Thyroid gland (tissue), 4 donors: ENCODE measurements at regions not wholly inside any gene's neighbourhood (a gene's known extent, or its start where the extent isn't known, plus 50 kb on each side); places are given as distances from the start of the nearest gene placed in this dataset.

Source experiments
- DNase-seq, 2 donors: peaks; one replicate each; pipeline ENCODE4 v3.0.0-alpha.2; 2019
- H3K27ac ChIP-seq, 3 donors: fragments of 200-600 bp; sonication (generic); 1 replicate in 2 of 3; 2 replicates in 1 of 3; pipeline ENCODE4 v1.5.1; 2016 to 2019; ENCODE audit warnings: mild to moderate bottlenecking in 1 of 3, moderate library complexity in 1 of 3
- H3K27me3 ChIP-seq: fragments of 200-600 bp; sonication (generic); one replicate; pipeline ENCODE4 v1.5.1; 2019
- H3K36me3 ChIP-seq, 2 donors: fragments of 200-600 bp; sonication (generic); one replicate each; pipeline ENCODE4 v1.5.1; 2016 to 2019
- H3K4me1 ChIP-seq, 2 donors: fragments of 200-600 bp; sonication (generic); one replicate each; pipeline ENCODE4 v1.5.1; 2017 to 2019
- H3K4me3 ChIP-seq, 3 donors: fragments of 200-600 bp; sonication (generic); replicated peaks in 1 of 3; 1 replicate in 2 of 3; 2 replicates in 1 of 3; pipeline ENCODE4 v1.5.1; 2016; ENCODE audit warnings: mild to moderate bottlenecking in 1 of 3
- H3K9me3 ChIP-seq: fragments of 200-600 bp; sonication (generic); one replicate; pipeline ENCODE4 v1.5.1; 2017
- POLR2A ChIP-seq, 2 donors: fragments of 450-650 bp; IDR thresholded peaks; one replicate each; pipeline ENCODE4 v1.6.1; 2017; ENCODE audit warnings: antibody characterized with exemption in 2 of 2, mild to moderate bottlenecking in 2 of 2, moderate library complexity in 1 of 2
- WGBS, 2 donors: methylation state at CpG; one replicate each; pipeline ENCODE4 v1.1.5; 2017; 5-methylcytosine and 5-hydroxymethylcytosine counted together
- intact Hi-C: fragments of 100-400 bp; cut with DNase I; formaldehyde crosslinking; loops from one replicate; pipeline ENCODE4 v1.15.1; 2023
- TF ChIP-seq, protein P1 (sequence below), 6 experiments: fragments of 200-600 bp in 3 of 6; fragments of 450-650 bp in 3 of 6; sonication (generic) in 3 of 6; IDR thresholded peaks; one replicate each; pipeline ENCODE4 v1.5.1; 2016 to 2019; ENCODE audit warnings: antibody characterized with exemption in 6 of 6, mild to moderate bottlenecking in 2 of 6, inconsistent platforms in 1 of 6, moderate library complexity in 1 of 6

GRCh38 chr1:177739780-177740179 is 230.1 kb downstream of the SEC16B start:
- no peaks in the 10 kb centered on the region for H3K27me3 ChIP-seq
- H3K9me3 ChIP-seq, result no peaks in the 10 kb centered on the region
- 87 to 92% methylated on average over 2 of the region's 2 CpGs for WGBS, 2 donors
- no peak overlapping the region for H3K27ac ChIP-seq
- H3K4me1 ChIP-seq, result no peaks in the 10 kb centered on the region
- intact Hi-C loops, result no loop called here
- no peak for DNase-seq
- no peak overlapping the region for H3K4me3 ChIP-seq
- H3K36me3 ChIP-seq, result no peaks in the 10 kb centered on the region
- no peak for TF ChIP-seq POLR2A (IDR thresholded peaks at IDR 0.05)
- TF ChIP-seq, protein P1, sequence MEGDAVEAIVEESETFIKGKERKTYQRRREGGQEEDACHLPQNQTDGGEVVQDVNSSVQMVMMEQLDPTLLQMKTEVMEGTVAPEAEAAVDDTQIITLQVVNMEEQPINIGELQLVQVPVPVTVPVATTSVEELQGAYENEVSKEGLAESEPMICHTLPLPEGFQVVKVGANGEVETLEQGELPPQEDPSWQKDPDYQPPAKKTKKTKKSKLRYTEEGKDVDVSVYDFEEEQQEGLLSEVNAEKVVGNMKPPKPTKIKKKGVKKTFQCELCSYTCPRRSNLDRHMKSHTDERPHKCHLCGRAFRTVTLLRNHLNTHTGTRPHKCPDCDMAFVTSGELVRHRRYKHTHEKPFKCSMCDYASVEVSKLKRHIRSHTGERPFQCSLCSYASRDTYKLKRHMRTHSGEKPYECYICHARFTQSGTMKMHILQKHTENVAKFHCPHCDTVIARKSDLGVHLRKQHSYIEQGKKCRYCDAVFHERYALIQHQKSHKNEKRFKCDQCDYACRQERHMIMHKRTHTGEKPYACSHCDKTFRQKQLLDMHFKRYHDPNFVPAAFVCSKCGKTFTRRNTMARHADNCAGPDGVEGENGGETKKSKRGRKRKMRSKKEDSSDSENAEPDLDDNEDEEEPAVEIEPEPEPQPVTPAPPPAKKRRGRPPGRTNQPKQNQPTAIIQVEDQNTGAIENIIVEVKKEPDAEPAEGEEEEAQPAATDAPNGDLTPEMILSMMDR (IDR thresholded peaks at IDR 0.05), result no peak

DNA sequence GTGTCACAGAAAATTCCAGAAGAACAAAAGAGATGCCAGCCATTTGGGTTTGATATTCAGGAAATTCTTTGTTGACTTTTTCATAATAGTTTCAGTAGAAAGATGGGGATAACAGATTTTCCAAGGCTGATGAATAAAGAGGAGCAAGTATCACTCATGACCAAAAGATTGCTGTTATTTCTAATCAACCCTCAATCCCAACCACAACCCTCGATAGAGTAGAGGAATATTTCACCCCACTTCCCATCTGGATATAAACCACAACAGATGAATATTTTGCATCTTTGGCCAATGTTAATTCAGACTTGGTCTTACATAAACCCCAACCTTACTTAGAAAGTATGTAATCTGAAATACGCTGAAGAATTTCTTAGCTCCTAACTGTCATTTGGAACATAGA is 232.4 kb downstream of the SEC16B start:
- TF ChIP-seq, protein P1 (IDR thresholded peaks at IDR 0.05), result no peak
- TF ChIP-seq POLR2A (IDR thresholded peaks at IDR 0.05), result no peak
- no peaks in the 10 kb centered on the region for H3K36me3 ChIP-seq
- no peak for DNase-seq
- intact Hi-C loops, result no loop called here
- H3K27ac ChIP-seq, result no peak overlapping the region
- H3K4me3 ChIP-seq, result no peak overlapping the region
- H3K27me3 ChIP-seq, result no peaks in the 10 kb centered on the region
- no peaks in the 10 kb centered on the region for H3K9me3 ChIP-seq
- H3K4me1 ChIP-seq, result no peaks in the 10 kb centered on the region
- 91 to 92% methylated on average over 2 of the region's 2 CpGs for WGBS, 2 donors

DNA sequence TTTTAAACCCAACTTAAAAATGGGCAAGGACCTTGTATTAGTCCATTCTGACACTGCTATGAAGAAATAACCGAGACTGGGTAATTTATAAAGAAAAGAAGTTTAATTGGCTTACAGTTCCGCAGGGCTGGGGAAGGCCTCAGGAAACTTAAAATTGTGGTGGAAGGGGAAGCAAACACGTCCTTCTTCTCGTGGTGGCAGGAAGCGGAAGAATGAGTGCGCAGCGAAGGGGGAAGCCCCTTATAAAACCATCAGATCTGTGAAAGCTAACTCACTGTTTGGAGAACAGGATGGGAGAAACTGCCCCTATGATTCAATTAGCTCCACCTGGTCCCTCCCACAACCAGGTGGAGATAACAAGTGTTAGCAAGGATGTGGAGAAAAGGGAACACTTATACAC is 237.7 kb downstream of the SEC16B start:
- TF ChIP-seq, protein P1 (IDR thresholded peaks at IDR 0.05), result no peak
- TF ChIP-seq POLR2A (IDR thresholded peaks at IDR 0.05), result no peak
- intact Hi-C loops, result no loop called here

GRCh38 chr1:177729646-177730045 is 240.2 kb downstream of the SEC16B start:
- H3K36me3 ChIP-seq, result no peaks in the 10 kb centered on the region
- no peaks in the 10 kb centered on the region for H3K27me3 ChIP-seq
- H3K27ac ChIP-seq, result no peak overlapping the region
- H3K9me3 ChIP-seq, result no peaks in the 10 kb centered on the region
- TF ChIP-seq, protein P1 (IDR thresholded peaks at IDR 0.05), result no peak
- TF ChIP-seq POLR2A (IDR thresholded peaks at IDR 0.05), result no peak
- no peak overlapping the region for H3K4me3 ChIP-seq
- WGBS, 2 donors, result 23 to 29% methylated on average over 1 of the region's 1 CpG
- intact Hi-C loops, result no loop called here
- no peaks in the 10 kb centered on the region for H3K4me1 ChIP-seq
- no peak for DNase-seq

More for the DNA sequence above, 237.7 kb downstream of the SEC16B start:
- Histone ChIP-seq H3K27me3 (no peaks in the 10 kb centered on the region), H3K27ac (no peak overlapping the region), H3K9me3 (no peaks in the 10 kb centered on the region), H3K4me1 (no peaks in the 10 kb centered on the region), H3K4me3 (no peak overlapping the region), H3K36me3 (no peaks in the 10 kb centered on the region)
- no peak for DNase-seq
- 81 to 83% methylated on average over 7 of the region's 7 CpGs for WGBS, 2 donors

GRCh38 chr1:177723533-177723932 is 246.3 kb downstream of the SEC16B start:
- no peak for DNase-seq
- intact Hi-C loops, result no loop called here
- Histone ChIP-seq H3K9me3 (no peaks in the 10 kb centered on the region), H3K4me1 (no peaks in the 10 kb centered on the region), H3K4me3 (no peak overlapping the region), H3K36me3 (no peaks in the 10 kb centered on the region), H3K27ac (no peak overlapping the region), H3K27me3 (no peaks in the 10 kb centered on the region)
- TF ChIP-seq, protein P1 (IDR thresholded peaks at IDR 0.05), result no peak
- TF ChIP-seq POLR2A (IDR thresholded peaks at IDR 0.05), result no peak
